HCT116 (cell line): ENCODE measurements at regions not wholly inside any gene's neighbourhood (a gene's known extent, or its start where the extent isn't known, plus 50 kb on each side); places are given as distances from the start of the nearest gene placed in this dataset.

Experiments
- ATAC-seq: fragments of 200-7000 bp; cut with Tn5 transposase; 2 replicates; pipeline ENCODE4 v1.9.1; 2020; ENCODE audit warnings: mild to moderate bottlenecking, moderate library complexity
- BruUV-seq: library from RNA; stranded (reverse); fragments of 400-500 nt; replicated peaks from 2 replicates; lab custom pipeline; 2021; lab: Mats Ljungman, UMichigan
- CTCF ChIA-PET: fragments of 300-600 bp; sonication (Branson Sonifier 250); formaldehyde crosslinking; loops from one replicate; lab custom pipeline; 2021; ENCODE audit warnings: antibody characterized with exemption; lab: Charles Lee
- POLR2A ChIA-PET: fragments of 300-600, 350-600 bp; sonication (Branson Sonifier 250); formaldehyde crosslinking; loops from one replicate; lab custom pipeline; 2021; ENCODE audit warnings: antibody characterized with exemption; lab: Charles Lee
- RAD21 ChIA-PET, 2 experiments: fragments of 300-600 bp; sonication (Branson Sonifier 250); formaldehyde crosslinking; loops; one replicate each; lab custom pipeline; 2023; ENCODE audit warnings: low total read pairs in 2 of 2; ENCODE audit not compliant: uncharacterized antibody in 2 of 2, unreplicated experiment in 2 of 2, low non-redundant PET in 1 of 2; lab: Charles Lee
- DNase-seq: peaks from one replicate; pipeline ENCODE4 v3.0.0-alpha.2; 2010; ENCODE audit warnings: low read depth, low spot score
- H2AFZ ChIP-seq: fragments of 200-600 bp; shearing (Covaris generic), sonication (generic); 2 replicates; pipeline ENCODE4 v1.6.1; 2017; ENCODE audit warnings: low read depth, mixed run types, mixed read lengths, antibody characterized with exemption, low read length; ENCODE audit not compliant: poor library complexity, severe bottlenecking
- H3K27ac ChIP-seq: 2 replicates; pipeline ENCODE4 v1.5.1; 2012; ENCODE audit warnings: low read depth, low read length
- H3K27me3 ChIP-seq: fragments of 200-600 bp; sonication (generic); 2 replicates; pipeline ENCODE4 v1.6.1; 2016; ENCODE audit warnings: mixed run types, low read length, mixed read lengths; ENCODE audit not compliant: insufficient read depth
- H3K36me3 ChIP-seq, 2 experiments: fragments of 200-500 bp in 1 of 2; fragments of 200-600 bp in 1 of 2; sonication (Bioruptor generic) in 1 of 2; sonication (generic) in 1 of 2; 2 replicates each; pipeline versions ENCODE4 v1.5.1 to v1.6.1; 2014 to 2016; ENCODE audit warnings: low read length in 2 of 2, inconsistent platforms in 1 of 2, mixed read lengths in 1 of 2, mixed run types in 1 of 2; ENCODE audit not compliant: insufficient read depth in 2 of 2, control insufficient read depth in 1 of 2
- H3K4me1 ChIP-seq, 2 experiments: fragments of 200-600 bp in 1 of 2; sonication (generic) in 1 of 2; 2 replicates each; pipeline versions ENCODE4 v1.5.1 to v1.6.1; 2012 to 2017; ENCODE audit warnings: low read length in 2 of 2, inconsistent platforms in 1 of 2, mild to moderate bottlenecking in 1 of 2, mixed read lengths in 1 of 2, mixed run types in 1 of 2, moderate library complexity in 1 of 2; ENCODE audit not compliant: insufficient read depth in 2 of 2, control insufficient read depth in 1 of 2
- H3K4me2 ChIP-seq: fragments of 200-600 bp; sonication (generic); 2 replicates; pipeline ENCODE4 v1.6.1; 2017; ENCODE audit warnings: mixed run types, low read length, mixed read lengths
- H3K4me3 ChIP-seq, 2 experiments: fragments of 200-600 bp in 1 of 2; sonication (generic) in 1 of 2; replicated peaks in 1 of 2; 2 replicates each; pipeline ENCODE4 v1.5.1; 2011 to 2016; ENCODE audit warnings: low read length in 2 of 2, control low read depth in 1 of 2, low read depth in 1 of 2, mild to moderate bottlenecking in 1 of 2, mixed read lengths in 1 of 2, mixed run types in 1 of 2
- H3K79me2 ChIP-seq: fragments of 200-600 bp; sonication (generic); 2 replicates; pipeline ENCODE4 v1.6.1; 2017; ENCODE audit warnings: mild to moderate bottlenecking, mixed run types, low read length, moderate library complexity, mixed read lengths; ENCODE audit not compliant: insufficient read depth
- H3K9ac ChIP-seq: fragments of 200-600 bp; sonication (generic); 2 replicates; pipeline ENCODE4 v1.6.1; 2016; ENCODE audit warnings: low read length, mixed read lengths
- H3K9me2 ChIP-seq: fragments of 200-600 bp; sonication (generic), shearing (Covaris generic); 2 replicates; pipeline ENCODE4 v1.6.1; 2017; ENCODE audit warnings: mixed run types, mild to moderate bottlenecking, moderate library complexity; ENCODE audit not compliant: insufficient read depth
- H3K9me3 ChIP-seq, 2 experiments: fragments of 200-500 bp in 1 of 2; fragments of 200-600 bp in 1 of 2; sonication (Bioruptor generic) in 1 of 2; sonication (generic) in 1 of 2; 2 replicates each; pipeline ENCODE4 v1.6.1; 2014 to 2017; ENCODE audit warnings: low read length in 2 of 2, mixed read lengths in 2 of 2, inconsistent platforms in 1 of 2, low read depth in 1 of 2, mild to moderate bottlenecking in 1 of 2, mixed run types in 1 of 2, moderate library complexity in 1 of 2; ENCODE audit not compliant: control insufficient read depth in 1 of 2, insufficient read depth in 1 of 2
- H4K20me1 ChIP-seq: fragments of 200-600 bp; sonication (generic), shearing (Covaris generic); 2 replicates; pipeline ENCODE4 v1.6.1; 2017; ENCODE audit warnings: mixed run types, mild to moderate bottlenecking, moderate library complexity; ENCODE audit not compliant: insufficient read depth
- CEBPB ChIP-seq: IDR thresholded peaks from 2 replicates; pipeline ENCODE4 v1.6.1; 2012; ENCODE audit warnings: low read depth
- EZH2 ChIP-seq: fragments of 200-600 bp; sonication (generic); IDR thresholded peaks from 2 replicates; pipeline ENCODE4 v1.6.1; 2017; ENCODE audit warnings: antibody characterized with exemption, mixed run types
- JUND ChIP-seq: IDR thresholded peaks from 2 replicates; pipeline ENCODE4 v1.6.1; 2012
- POLR2AphosphoS5 ChIP-seq: IDR thresholded peaks from 2 replicates; pipeline ENCODE4 v1.6.1; 2011; ENCODE audit warnings: mild to moderate bottlenecking, low read depth, low read length, moderate library complexity
- intact Hi-C: fragments of 100-400 bp; cut with micrococcal nuclease; formaldehyde crosslinking; loops from 2 replicates; pipeline ENCODE4 v1.10.0; 2022

DNA sequence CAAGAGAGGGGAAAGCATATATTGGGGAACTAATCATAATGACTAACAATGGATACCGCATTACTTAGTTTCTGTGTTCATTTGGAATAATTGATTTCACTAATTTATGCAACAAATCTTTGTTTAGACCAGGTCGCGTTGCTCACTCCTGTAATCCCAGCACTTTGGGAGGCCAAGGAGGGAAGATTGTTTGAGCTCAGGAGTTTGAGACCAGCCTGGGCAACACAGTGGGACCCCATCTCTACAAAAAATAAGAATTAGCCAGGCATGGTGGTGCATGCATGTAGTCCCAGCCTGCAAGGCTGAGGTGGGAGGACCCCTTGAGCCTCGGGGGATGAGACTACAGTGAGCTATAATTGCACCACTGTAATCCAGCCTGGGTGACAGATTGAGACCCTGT lies 585.7 kb upstream of the CBLB start (continued):
- TF ChIP-seq CEBPB, result no peak
- TF ChIP-seq, all 23 proteins: peak for 0

DNA sequence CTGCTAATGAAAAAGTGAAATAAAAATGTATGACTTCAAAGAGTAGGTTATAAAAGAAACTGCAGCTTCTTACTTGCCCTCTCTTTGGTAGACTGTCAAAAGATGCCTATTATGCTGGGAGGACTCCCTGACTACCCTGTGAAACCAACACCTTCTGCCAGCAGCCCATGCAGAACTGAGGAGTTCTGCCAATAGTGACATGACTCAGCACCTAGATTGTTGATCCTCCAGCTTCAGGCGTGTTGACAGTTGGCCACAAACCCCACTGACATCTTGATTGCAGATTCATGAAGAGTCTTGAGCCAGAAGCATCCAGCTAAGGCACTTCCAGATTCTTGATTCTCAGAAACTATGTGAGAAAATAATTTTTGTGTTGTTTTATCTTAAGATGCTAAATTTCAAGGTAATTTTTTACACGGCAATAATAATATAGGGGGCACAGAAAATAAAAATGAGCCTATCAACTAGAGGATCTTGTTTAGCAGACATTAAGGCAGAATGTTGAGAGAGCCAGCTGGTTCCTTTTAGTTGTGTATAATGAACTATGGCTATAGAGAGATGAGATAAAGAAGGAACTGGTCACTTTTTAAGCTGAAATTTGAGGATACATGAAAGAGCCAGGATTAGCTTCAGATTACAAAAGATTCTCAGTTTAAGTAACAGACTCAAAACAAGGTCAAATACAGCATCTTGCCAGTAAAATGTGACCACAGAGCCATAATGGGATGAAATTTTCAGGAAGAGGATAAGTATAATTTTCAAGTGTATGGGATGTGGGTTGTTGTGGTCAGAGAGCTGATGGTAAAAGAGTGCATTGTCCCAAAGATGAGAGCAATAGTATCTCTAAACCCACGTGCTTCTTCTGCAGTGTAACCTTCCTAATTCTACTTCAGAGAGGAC lies 588.7 kb upstream of the CBLB start:
- no peak overlapping the region for H3K4me3 ChIP-seq
- no peaks in the 10 kb centered on the region for H3K79me2 ChIP-seq
- DNase-seq (no peak), ATAC-seq (peak; percentile 49)
- H3K4me2 ChIP-seq, result peak overlapping the region; percentile 18; the same call in 1 of the 2 replicates
- peak overlapping the region; percentile 1 for H2AFZ ChIP-seq
- no peaks in the 10 kb centered on the region for H3K36me3 ChIP-seq
- TF ChIP-seq EZH2 (no peak), JUND (0 out of 2 replicates have a peak, but pooled peaks have one; percentile 8)
- H3K27me3 ChIP-seq, result no peaks in the 10 kb centered on the region
- intact Hi-C loops, result no loop called here
- H4K20me1 ChIP-seq, result no peaks in the 10 kb centered on the region
- CTCF ChIA-PET, result interaction anchor here (0.7 kb wide), 1 partner anchor 501 kb away, joined by 3 read pairs; no protein-coding TSS in a partner anchor
- RAD21 ChIA-PET, result no interaction called here
- POLR2A ChIA-PET, result no interaction called here
- no TSS peak for BruUV-seq
- peaks cover 2 to 6% of the 10 kb centered on the region in 2 experiments; a peak in 2 of 4 replicates for H3K4me1 ChIP-seq
- H3K9me3 ChIP-seq, result no peaks in the 10 kb centered on the region
- H3K27ac ChIP-seq, result no peak overlapping the region
- H3K9ac ChIP-seq, result no peak overlapping the region
- no peaks in the 10 kb centered on the region; the same call in 1 of the 2 replicates for H3K9me2 ChIP-seq

DNA sequence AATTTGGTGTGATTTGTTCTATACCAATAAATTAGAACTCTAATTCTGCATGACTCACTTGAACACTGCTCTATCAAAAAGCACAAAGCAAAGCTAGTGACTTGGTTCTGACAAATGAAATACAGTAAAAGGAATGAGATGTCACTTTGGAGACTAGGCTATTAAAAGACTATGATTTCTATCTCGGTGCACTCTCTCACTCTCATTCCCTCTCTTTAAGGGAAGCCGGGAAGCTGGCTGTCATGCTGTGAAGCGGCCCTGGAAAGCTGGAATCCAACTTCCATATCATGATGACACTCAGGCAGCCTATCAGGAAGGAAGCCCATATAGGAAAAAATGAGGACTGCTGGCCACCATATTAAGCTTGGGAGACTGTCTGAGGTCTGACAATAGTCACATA lies 590.1 kb upstream of the CBLB start:
- Histone ChIP-seq H3K4me2 (no peak overlapping the region), H2AFZ (no peak overlapping the region), H3K4me1 (peaks cover 2 to 6% of the 10 kb centered on the region in 2 experiments; a peak in 2 of 4 replicates), H4K20me1 (no peaks in the 10 kb centered on the region), H3K27ac (no peak overlapping the region), H3K27me3 (no peaks in the 10 kb centered on the region), H3K36me3 (no peaks in the 10 kb centered on the region), H3K4me3 (no peak overlapping the region), H3K9me2 (no peaks in the 10 kb centered on the region; the same call in 1 of the 2 replicates), H3K9me3 (no peaks in the 10 kb centered on the region), H3K9ac (no peak overlapping the region), H3K79me2 (no peaks in the 10 kb centered on the region)
- CTCF ChIA-PET, result no interaction called here
- no peak for TF ChIP-seq POLR2AphosphoS5
- no peak for DNase-seq
- POLR2A ChIA-PET, result no interaction called here
- RAD21 ChIA-PET, result no interaction called here
- BruUV-seq, result no TSS peak
- intact Hi-C loops, result no loop called here
- ATAC-seq, result no peak
